GM12891 (cell line): ENCODE measurements at regions not wholly inside any gene's neighbourhood (a gene's known extent, or its start where the extent isn't known, plus 50 kb on each side); places are given as distances from the start of the nearest gene placed in this dataset.

ENCODE experiments used
- POLR2A ChIP-seq: IDR thresholded peaks from 2 replicates; pipeline ENCODE4 v1.6.1; 2011; ENCODE audit warnings: low read depth, low read length, control low read depth
- POLR2AphosphoS5 ChIP-seq: IDR thresholded peaks from 2 replicates; pipeline ENCODE4 v1.6.1; 2011; ENCODE audit warnings: low read depth, low read length, control low read depth
- POU2F2 ChIP-seq: IDR thresholded peaks from 2 replicates; pipeline ENCODE4 v1.6.1; 2011; ENCODE audit warnings: low read depth, mild to moderate bottlenecking, control low read depth, low read length, moderate library complexity
- TAF1 ChIP-seq: IDR thresholded peaks from 2 replicates; pipeline ENCODE4 v1.6.1; 2011; ENCODE audit warnings: low read depth, low read length, control low read depth

DNA sequence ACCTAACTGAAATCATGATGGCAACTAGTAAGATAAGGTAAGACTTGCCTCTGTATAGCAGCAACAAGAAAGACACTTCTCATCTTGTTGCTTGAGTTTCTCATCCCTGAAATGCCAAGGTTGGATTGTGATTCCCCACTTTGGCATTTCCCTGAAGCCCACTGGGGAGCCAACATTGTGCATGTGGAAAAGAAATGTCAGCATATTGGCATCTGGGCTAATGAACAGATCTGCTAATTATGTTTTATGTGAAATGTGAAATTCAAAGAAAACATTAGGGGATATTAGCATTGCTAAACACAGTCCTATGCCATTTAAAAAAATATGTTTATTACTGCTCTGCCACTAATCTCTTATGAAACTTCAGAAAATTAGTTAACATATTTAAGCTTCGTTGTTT lies 126.3 kb upstream of the PCSK2 start:
- TF ChIP-seq TAF1: no peak
- no peak for TF ChIP-seq POLR2A
- no peak for TF ChIP-seq POLR2AphosphoS5
- TF ChIP-seq POU2F2: no peak
